ENCODE measurements at regions not wholly inside any gene's neighbourhood (a gene's known extent, or its start where the extent isn't known, plus 50 kb on each side); places are given as distances from the start of the nearest gene placed in this dataset.
"Not testable (repeated sequence)": the region's sequence is repeated elsewhere in the genome, so short reads cannot be mapped to it uniquely, and the experiment has no call there.

- H2AFZ ChIP-seq (ENCODE audit: low read length); H3K27ac ChIP-seq (replicated peaks; ENCODE audit: low read length); H2BK12ac ChIP-seq (ENCODE audit: low read length); H3K18ac ChIP-seq (ENCODE audit: low read length); H2BK5ac ChIP-seq (ENCODE audit: low read length); H4K91ac ChIP-seq (ENCODE audit: low read depth, low read length, poor library complexity); H2AK5ac ChIP-seq (ENCODE audit: low read depth, low read length); H3K4ac ChIP-seq (ENCODE audit: low read length); H3K23ac ChIP-seq (ENCODE audit: low read depth, low read length, poor library complexity); H3K79me1 ChIP-seq (ENCODE audit: low read depth, low read length); H3K9ac ChIP-seq (ENCODE audit: low read depth, low read length, poor library complexity); H3K4me3 ChIP-seq (ENCODE audit: low read length in 2 of 2); H3K4me2 ChIP-seq (ENCODE audit: insufficient read depth, low read length, poor library complexity, severe bottlenecking); H3K4me1 ChIP-seq (ENCODE audit: control insufficient read depth in 2 of 2, insufficient read depth in 1 of 2, low read depth in 1 of 2, low read length in 2 of 2); H2BK15ac ChIP-seq (ENCODE audit: low read length); H3K9me3 ChIP-seq (replicated peaks in 1 of 2; ENCODE audit: control insufficient read depth in 2 of 2, insufficient read depth in 1 of 2, low read depth in 1 of 2, low read length in 2 of 2); H4K8ac ChIP-seq (ENCODE audit: low read depth, low read length); H3K36me3 ChIP-seq (replicated peaks in 1 of 2; ENCODE audit: control insufficient read depth in 2 of 2, insufficient read depth in 2 of 2, low read length in 2 of 2); H2BK120ac ChIP-seq (ENCODE audit: low read depth, low read length); H3K14ac ChIP-seq (ENCODE audit: low read length); DNase-seq (ENCODE audit: low spot score); H3K27me3 ChIP-seq (ENCODE audit: control insufficient read depth in 3 of 3, insufficient read depth in 3 of 3, low read depth in 1 of 3, low read length in 3 of 3): not testable (repeated sequence)
- WGBS, 2 donors (ENCODE audit: extremely low coverage in 2 of 2, insufficient read length in 2 of 2, insufficient replicate concordance in 1 of 2), result no CpG with 5 or more reads among the region's 2 CpGs
Measured at GRCh38 chr7:29646116-29646515, 82.5 kb downstream of the PRR15 start.

GRCh38 chr7:29647020-29647654, 83.5 kb downstream of the PRR15 start:
- peaks cover 0 to 3% of the 10 kb centered on the region in 2 donors for H3K36me3 ChIP-seq (replicated peaks in 1 of 2; ENCODE audit: control insufficient read depth in 2 of 2, insufficient read depth in 2 of 2, low read length in 2 of 2)
- no peak overlapping the region for H3K9ac ChIP-seq (ENCODE audit: low read depth, low read length, poor library complexity)
- peaks cover 6% of the 10 kb centered on the region for H3K79me1 ChIP-seq (ENCODE audit: low read depth, low read length)
- H3K9me3 ChIP-seq (replicated peaks in 1 of 2; ENCODE audit: control insufficient read depth in 2 of 2, insufficient read depth in 1 of 2, low read depth in 1 of 2, low read length in 2 of 2), result no peaks in the 10 kb centered on the region
- H3K27me3 ChIP-seq (ENCODE audit: control insufficient read depth in 3 of 3, insufficient read depth in 3 of 3, low read depth in 1 of 3, low read length in 3 of 3), result no peaks in the 10 kb centered on the region
- H3K14ac ChIP-seq (ENCODE audit: low read length), result no peak overlapping the region
- H2BK15ac ChIP-seq (ENCODE audit: low read length), result no peak overlapping the region
- H3K27ac ChIP-seq (replicated peaks; ENCODE audit: low read length), result no peak overlapping the region
- no peak overlapping the region for H2BK120ac ChIP-seq (ENCODE audit: low read depth, low read length)
- no peak overlapping the region for H3K4me2 ChIP-seq (ENCODE audit: insufficient read depth, low read length, poor library complexity, severe bottlenecking)
- no peak overlapping the region for H4K91ac ChIP-seq (ENCODE audit: low read depth, low read length, poor library complexity)
- no peak overlapping the region for H3K18ac ChIP-seq (ENCODE audit: low read length)
- no peak overlapping the region for H3K23ac ChIP-seq (ENCODE audit: low read depth, low read length, poor library complexity)
- H3K4me1 ChIP-seq (ENCODE audit: control insufficient read depth in 2 of 2, insufficient read depth in 1 of 2, low read depth in 1 of 2, low read length in 2 of 2), result no peaks in the 10 kb centered on the region
- no CpG with 5 or more reads among the region's 4 CpGs for whole genome bisulfite sequencing, 2 donors (ENCODE audit: extremely low coverage in 2 of 2, insufficient read length in 2 of 2, insufficient replicate concordance in 1 of 2)
- no peak for DNase-seq (ENCODE audit: low spot score)
- H2AK5ac ChIP-seq (ENCODE audit: low read depth, low read length), result no peak overlapping the region
- no peak overlapping the region for H2AFZ ChIP-seq (ENCODE audit: low read length)
- no peak overlapping the region for H2BK12ac ChIP-seq (ENCODE audit: low read length)
- H4K8ac ChIP-seq (ENCODE audit: low read depth, low read length), result no peak overlapping the region
- no peak overlapping the region for H3K4me3 ChIP-seq (ENCODE audit: low read length in 2 of 2)
- H3K4ac ChIP-seq (ENCODE audit: low read length), result no peak overlapping the region
- no peak overlapping the region for H2BK5ac ChIP-seq (ENCODE audit: low read length)

- H2BK120ac ChIP-seq (ENCODE audit: low read depth, low read length); H3K9me3 ChIP-seq (replicated peaks in 1 of 2; ENCODE audit: control insufficient read depth in 2 of 2, insufficient read depth in 1 of 2, low read depth in 1 of 2, low read length in 2 of 2): not testable (repeated sequence)
Measured at GRCh38 chr7:29647691-29648210, 84.1 kb downstream of the PRR15 start.

GRCh38 chr7:29649028-29649716, 85.5 kb downstream of the PRR15 start:
- no peak overlapping the region for H4K91ac ChIP-seq (ENCODE audit: low read depth, low read length, poor library complexity)
- no peak overlapping the region for H4K8ac ChIP-seq (ENCODE audit: low read depth, low read length)
- no peak overlapping the region for H2BK12ac ChIP-seq (ENCODE audit: low read length)
- H3K4me2 ChIP-seq (ENCODE audit: insufficient read depth, low read length, poor library complexity, severe bottlenecking), result no peak overlapping the region
- no peak overlapping the region for H2AK5ac ChIP-seq (ENCODE audit: low read depth, low read length)
- no peak overlapping the region for H3K27ac ChIP-seq (replicated peaks; ENCODE audit: low read length)
- H3K23ac ChIP-seq (ENCODE audit: low read depth, low read length, poor library complexity), result peak overlapping the region; percentile 55
- no peak overlapping the region for H2BK15ac ChIP-seq (ENCODE audit: low read length)
- no peak overlapping the region for H2BK5ac ChIP-seq (ENCODE audit: low read length)
- H3K4ac ChIP-seq (ENCODE audit: low read length), result no peak overlapping the region
- no peak for DNase-seq (ENCODE audit: low spot score)
- H3K9ac ChIP-seq (ENCODE audit: low read depth, low read length, poor library complexity), result peak overlapping the region; percentile 70
- peaks cover 0 to 3% of the 10 kb centered on the region in 2 donors for H3K36me3 ChIP-seq (replicated peaks in 1 of 2; ENCODE audit: control insufficient read depth in 2 of 2, insufficient read depth in 2 of 2, low read length in 2 of 2)
- H3K9me3 ChIP-seq (replicated peaks in 1 of 2; ENCODE audit: control insufficient read depth in 2 of 2, insufficient read depth in 1 of 2, low read depth in 1 of 2, low read length in 2 of 2), result no peaks in the 10 kb centered on the region
- WGBS, 2 donors (ENCODE audit: extremely low coverage in 2 of 2, insufficient read length in 2 of 2, insufficient replicate concordance in 1 of 2), result no CpG with 5 or more reads among the region's 33 CpGs
- no peak overlapping the region for H3K4me3 ChIP-seq (ENCODE audit: low read length in 2 of 2)
- peak overlapping the region; percentile 57 for H3K18ac ChIP-seq (ENCODE audit: low read length)
- H2AFZ ChIP-seq (ENCODE audit: low read length), result no peak overlapping the region
- no peaks in the 10 kb centered on the region for H3K27me3 ChIP-seq (ENCODE audit: control insufficient read depth in 3 of 3, insufficient read depth in 3 of 3, low read depth in 1 of 3, low read length in 3 of 3)
- H3K79me1 ChIP-seq (ENCODE audit: low read depth, low read length), result peaks cover 6% of the 10 kb centered on the region
- H3K4me1 ChIP-seq (ENCODE audit: control insufficient read depth in 2 of 2, insufficient read depth in 1 of 2, low read depth in 1 of 2, low read length in 2 of 2), result peaks cover 0 to under 1% of the 10 kb centered on the region in 2 donors
- peak overlapping the region; percentile 82 for H3K14ac ChIP-seq (ENCODE audit: low read length)
- H2BK120ac ChIP-seq (ENCODE audit: low read depth, low read length), result no peak overlapping the region

More at GRCh38 chr7:29647691-29648210, 84.1 kb downstream of the PRR15 start:
- H3K79me1 ChIP-seq (ENCODE audit: low read depth, low read length); H3K27ac ChIP-seq (replicated peaks; ENCODE audit: low read length); H2BK5ac ChIP-seq (ENCODE audit: low read length); H3K4me2 ChIP-seq (ENCODE audit: insufficient read depth, low read length, poor library complexity, severe bottlenecking); H4K8ac ChIP-seq (ENCODE audit: low read depth, low read length); H2AFZ ChIP-seq (ENCODE audit: low read length); H2BK12ac ChIP-seq (ENCODE audit: low read length); H4K91ac ChIP-seq (ENCODE audit: low read depth, low read length, poor library complexity); H3K4me3 ChIP-seq (ENCODE audit: low read length in 2 of 2); H3K9ac ChIP-seq (ENCODE audit: low read depth, low read length, poor library complexity); H3K4me1 ChIP-seq (ENCODE audit: control insufficient read depth in 2 of 2, insufficient read depth in 1 of 2, low read depth in 1 of 2, low read length in 2 of 2); DNase-seq (ENCODE audit: low spot score); H3K27me3 ChIP-seq (ENCODE audit: control insufficient read depth in 3 of 3, insufficient read depth in 3 of 3, low read depth in 1 of 3, low read length in 3 of 3); H2BK15ac ChIP-seq (ENCODE audit: low read length); H3K14ac ChIP-seq (ENCODE audit: low read length); H2AK5ac ChIP-seq (ENCODE audit: low read depth, low read length); H3K18ac ChIP-seq (ENCODE audit: low read length); H3K36me3 ChIP-seq (replicated peaks in 1 of 2; ENCODE audit: control insufficient read depth in 2 of 2, insufficient read depth in 2 of 2, low read length in 2 of 2); H3K23ac ChIP-seq (ENCODE audit: low read depth, low read length, poor library complexity); H3K4ac ChIP-seq (ENCODE audit: low read length): not testable (repeated sequence)
- WGBS, 2 donors (ENCODE audit: extremely low coverage in 2 of 2, insufficient read length in 2 of 2, insufficient replicate concordance in 1 of 2), result no CpG with 5 or more reads among the region's 5 CpGs
